SK-N-SH treated with all-trans-retinoic acid at 6 μM for 48 hours (cell line): ENCODE measurements at regions not wholly inside any gene's neighbourhood (a gene's known extent, or its start where the extent isn't known, plus 50 kb on each side); places are given as distances from the start of the nearest gene placed in this dataset.

Experiments used
- ARNTL ChIP-seq: fragments of 450-650 bp; formaldehyde crosslinking; IDR thresholded peaks from 2 replicates; pipeline ENCODE4 v1.5.0; 2020; ENCODE audit warnings: low read depth, mild to moderate bottlenecking, moderate library complexity, borderline replicate concordance
- GLIS3 ChIP-seq: fragments of 250-450 bp; sonication (Bioruptor Pico); IDR thresholded peaks from 2 replicates; pipeline ENCODE4 v1.5.0; 2020; ENCODE audit warnings: mild to moderate bottlenecking, moderate library complexity
- ISL1 ChIP-seq: fragments of 250-450 bp; sonication (Bioruptor Pico); IDR thresholded peaks from 2 replicates; pipeline ENCODE4 v2.1.2; 2022; ENCODE audit warnings: mild to moderate bottlenecking, moderate library complexity
- PPARA ChIP-seq: fragments of 250-450 bp; sonication (Bioruptor Pico); IDR thresholded peaks from 2 replicates; pipeline ENCODE4 v1.5.0; 2020; ENCODE audit warnings: mild to moderate bottlenecking, borderline replicate concordance
- RARB ChIP-seq: fragments of 250-450 bp; sonication (Bioruptor Pico); IDR thresholded peaks from 2 replicates; pipeline ENCODE4 v1.8.0; 2021; ENCODE audit warnings: mild to moderate bottlenecking, moderate library complexity
- SNAI2 ChIP-seq: fragments of 250-450 bp; sonication (Bioruptor Pico); IDR thresholded peaks from 2 replicates; pipeline ENCODE4 v1.5.0; 2020; ENCODE audit warnings: mild to moderate bottlenecking, moderate library complexity
- ZC3H10 ChIP-seq: fragments of 250-450 bp; sonication (Bioruptor Pico); IDR thresholded peaks from 2 replicates; pipeline ENCODE4 v1.5.1; 2021; ENCODE audit warnings: mild to moderate bottlenecking, moderate library complexity
- TF ChIP-seq, protein P1 (sequence below): fragments of 250-450 bp; sonication (Bioruptor Pico); IDR thresholded peaks from 2 replicates; pipeline ENCODE4 v1.5.1; 2020; ENCODE audit warnings: low read depth, mild to moderate bottlenecking, moderate library complexity
- TF ChIP-seq, protein P2 (sequence below): fragments of 250-450 bp; sonication (Bioruptor Pico); IDR thresholded peaks from 2 replicates; pipeline ENCODE4 v1.8.0; 2020; ENCODE audit warnings: mild to moderate bottlenecking, moderate library complexity, borderline replicate concordance
- TF ChIP-seq, protein P3 (sequence below): fragments of 250-450 bp; sonication (Bioruptor Pico); IDR thresholded peaks from 2 replicates; pipeline ENCODE4 v1.5.1; 2021; ENCODE audit warnings: mild to moderate bottlenecking, moderate library complexity

DNA sequence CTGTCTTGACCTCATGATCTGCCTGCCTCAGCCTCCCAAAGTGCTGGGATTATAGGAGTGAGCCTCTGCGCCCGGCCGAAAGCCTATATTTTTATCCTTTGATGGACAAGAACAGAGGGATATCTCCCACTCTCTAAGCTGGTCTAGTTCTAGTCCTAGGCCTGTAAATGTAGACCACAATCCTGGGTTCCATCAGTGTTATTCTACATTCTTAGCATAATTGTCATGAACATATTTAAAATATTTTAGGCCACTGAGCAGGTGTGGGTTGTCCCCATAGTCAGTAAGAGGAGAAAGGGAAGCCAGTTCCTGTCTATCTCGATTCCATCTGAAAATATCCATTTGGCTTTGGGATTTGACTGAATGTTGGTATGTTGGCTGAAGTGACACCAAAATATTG is 118.1 kb downstream of the EBLN2 start:
- TF ChIP-seq RARB (CRISPR knock-in tag) (no peak), PPARA (CRISPR knock-in tag) (no peak), GLIS3 (no peak), ARNTL (no peak), ISL1 (CRISPR knock-in tag) (no peak), SNAI2 (CRISPR knock-in tag) (no peak), ZC3H10 (CRISPR knock-in tag) (no peak)
- TF ChIP-seq, protein P1, sequence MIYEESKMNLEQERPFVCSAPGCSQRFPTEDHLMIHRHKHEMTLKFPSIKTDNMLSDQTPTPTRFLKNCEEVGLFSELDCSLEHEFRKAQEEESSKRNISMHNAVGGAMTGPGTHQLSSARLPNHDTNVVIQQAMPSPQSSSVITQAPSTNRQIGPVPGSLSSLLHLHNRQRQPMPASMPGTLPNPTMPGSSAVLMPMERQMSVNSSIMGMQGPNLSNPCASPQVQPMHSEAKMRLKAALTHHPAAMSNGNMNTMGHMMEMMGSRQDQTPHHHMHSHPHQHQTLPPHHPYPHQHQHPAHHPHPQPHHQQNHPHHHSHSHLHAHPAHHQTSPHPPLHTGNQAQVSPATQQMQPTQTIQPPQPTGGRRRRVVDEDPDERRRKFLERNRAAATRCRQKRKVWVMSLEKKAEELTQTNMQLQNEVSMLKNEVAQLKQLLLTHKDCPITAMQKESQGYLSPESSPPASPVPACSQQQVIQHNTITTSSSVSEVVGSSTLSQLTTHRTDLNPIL (CRISPR knock-in tag) = no peak
- TF ChIP-seq, protein P2, sequence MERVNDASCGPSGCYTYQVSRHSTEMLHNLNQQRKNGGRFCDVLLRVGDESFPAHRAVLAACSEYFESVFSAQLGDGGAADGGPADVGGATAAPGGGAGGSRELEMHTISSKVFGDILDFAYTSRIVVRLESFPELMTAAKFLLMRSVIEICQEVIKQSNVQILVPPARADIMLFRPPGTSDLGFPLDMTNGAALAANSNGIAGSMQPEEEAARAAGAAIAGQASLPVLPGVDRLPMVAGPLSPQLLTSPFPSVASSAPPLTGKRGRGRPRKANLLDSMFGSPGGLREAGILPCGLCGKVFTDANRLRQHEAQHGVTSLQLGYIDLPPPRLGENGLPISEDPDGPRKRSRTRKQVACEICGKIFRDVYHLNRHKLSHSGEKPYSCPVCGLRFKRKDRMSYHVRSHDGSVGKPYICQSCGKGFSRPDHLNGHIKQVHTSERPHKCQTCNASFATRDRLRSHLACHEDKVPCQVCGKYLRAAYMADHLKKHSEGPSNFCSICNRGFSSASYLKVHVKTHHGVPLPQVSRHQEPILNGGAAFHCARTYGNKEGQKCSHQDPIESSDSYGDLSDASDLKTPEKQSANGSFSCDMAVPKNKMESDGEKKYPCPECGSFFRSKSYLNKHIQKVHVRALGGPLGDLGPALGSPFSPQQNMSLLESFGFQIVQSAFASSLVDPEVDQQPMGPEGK = no peak
- TF ChIP-seq, protein P3, sequence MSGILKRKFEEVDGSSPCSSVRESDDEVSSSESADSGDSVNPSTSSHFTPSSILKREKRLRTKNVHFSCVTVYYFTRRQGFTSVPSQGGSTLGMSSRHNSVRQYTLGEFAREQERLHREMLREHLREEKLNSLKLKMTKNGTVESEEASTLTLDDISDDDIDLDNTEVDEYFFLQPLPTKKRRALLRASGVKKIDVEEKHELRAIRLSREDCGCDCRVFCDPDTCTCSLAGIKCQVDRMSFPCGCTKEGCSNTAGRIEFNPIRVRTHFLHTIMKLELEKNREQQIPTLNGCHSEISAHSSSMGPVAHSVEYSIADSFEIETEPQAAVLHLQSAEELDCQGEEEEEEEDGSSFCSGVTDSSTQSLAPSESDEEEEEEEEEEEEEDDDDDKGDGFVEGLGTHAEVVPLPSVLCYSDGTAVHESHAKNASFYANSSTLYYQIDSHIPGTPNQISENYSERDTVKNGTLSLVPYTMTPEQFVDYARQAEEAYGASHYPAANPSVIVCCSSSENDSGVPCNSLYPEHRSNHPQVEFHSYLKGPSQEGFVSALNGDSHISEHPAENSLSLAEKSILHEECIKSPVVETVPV (CRISPR knock-in tag) = no peak
